ENCODE measurements at regions not wholly inside any gene's neighbourhood (a gene's known extent, or its start where the extent isn't known, plus 50 kb on each side); places are given as distances from the start of the nearest gene placed in this dataset.

DNA sequence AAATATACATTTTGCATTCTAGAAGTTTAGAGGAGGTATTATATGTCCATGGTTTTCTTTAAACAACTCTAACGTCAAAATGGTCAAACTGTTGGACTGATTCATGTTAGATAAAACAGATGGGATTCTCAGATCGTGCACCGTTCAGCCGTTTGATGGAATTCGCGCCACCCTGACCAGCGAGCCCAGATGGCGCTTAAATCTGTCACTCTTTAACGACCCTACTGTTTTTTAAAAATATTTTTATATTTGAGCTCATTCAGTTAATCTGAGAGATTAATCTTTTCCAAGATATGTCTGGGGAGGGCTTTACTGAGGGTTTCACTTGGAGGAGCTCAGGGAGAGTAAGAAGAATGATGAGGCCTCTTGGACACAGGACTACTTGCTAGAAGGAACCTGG, 164.4 kb downstream of the TM9SF2 start:
- Histone ChIP-seq H2AFZ (ENCODE audit: low read length) (no peak overlapping the region), H4K5ac (ENCODE audit: insufficient read length, low read depth, low read length) (no peak overlapping the region), H3K18ac (ENCODE audit: extremely low read depth, low read length) (peak overlapping the region; percentile 56), H3K27ac (ENCODE audit: low read depth, low read length) (no peak overlapping the region), H2BK20ac (ENCODE audit: low read length) (peak overlapping the region; percentile 76; the same call in 1 of the 2 replicates), H3K27me3 (replicated peaks in 1 of 4; ENCODE audit: control insufficient read depth in 3 of 4, extremely low read depth in 1 of 4, insufficient read depth in 3 of 4, low read length in 3 of 4) (no peaks in the 10 kb centered on the region), H3K56ac (replicated peaks; ENCODE audit: insufficient read length, low read depth, low read length) (no peak overlapping the region), H3K23ac (ENCODE audit: insufficient read length) (no peak overlapping the region), H2BK120ac (replicated peaks; ENCODE audit: low read depth, low read length) (no peak overlapping the region), H4K91ac (replicated peaks; ENCODE audit: insufficient read length, low read length) (peak overlapping the region; percentile 45), H3K36me3 (ENCODE audit: control insufficient read depth in 2 of 4, insufficient read depth in 4 of 4, low read length in 3 of 4) (no peaks in the 10 kb centered on the region), H4K20me1 (replicated peaks in 1 of 2; ENCODE audit: control insufficient read depth in 1 of 2, insufficient read depth in 2 of 2, low read length in 2 of 2) (no peaks in the 10 kb centered on the region), H3K4ac (replicated peaks; ENCODE audit: insufficient read length, low read depth, low read length) (peak overlapping the region; percentile 17), H3K4me3 (ENCODE audit: extremely low read depth in 1 of 4, insufficient read depth in 2 of 4, low read depth in 3 of 4, low read length in 4 of 4) (no peak overlapping the region), H2BK5ac (ENCODE audit: low read depth, low read length) (0 out of 2 replicates have a peak overlapping the region, but pooled peaks have one; percentile 45), H3K23me2 (ENCODE audit: low read depth, low read length) (no peaks in the 10 kb centered on the region), H2BK12ac (ENCODE audit: low read depth, low read length) (0 out of 2 replicates have a peak overlapping the region, but pooled peaks have one; percentile 91), H2AK5ac (ENCODE audit: low read depth, low read length) (no peak overlapping the region), H3K9ac (replicated peaks in 1 of 4; ENCODE audit: extremely low read depth in 1 of 4, low read depth in 3 of 4, low read length in 3 of 4) (no peak overlapping the region), H2BK15ac (ENCODE audit: low read length) (peak overlapping the region; percentile 94), H3K79me2 (ENCODE audit: control insufficient read depth in 1 of 2, insufficient read depth in 2 of 2, low read length in 2 of 2) (peaks cover 0 to 6% of the 10 kb centered on the region in 2 experiments; a peak in 1 of 4 replicates), H3K4me2 (ENCODE audit: insufficient read depth in 1 of 2, low read depth in 2 of 2, low read length in 2 of 2) (no peak overlapping the region), H3K79me1 (ENCODE audit: low read depth, low read length) (no peaks in the 10 kb centered on the region), H3K4me1 (replicated peaks in 1 of 4; ENCODE audit: control insufficient read depth in 3 of 4, insufficient read depth in 4 of 4, low read length in 3 of 4) (peaks cover 4 to 15% (median 11%) of the 10 kb centered on the region in 4 experiments), H3K9me3 (ENCODE audit: insufficient read depth in 2 of 2, low read depth in 1 of 2, low read length in 1 of 2) (no peaks in the 10 kb centered on the region), H3K14ac (ENCODE audit: insufficient read length) (no peak overlapping the region), H4K8ac (ENCODE audit: extremely low read depth, insufficient read depth, low read length) (no peak overlapping the region)
- ChIA-PET CTCF (ENCODE audit: partially characterized antibody) (interaction anchor here (0.6 to 0.9 kb wide), 4 partner anchors 9 to 482 kb away, joined by 3 read pairs; no protein-coding TSS in a partner anchor), POLR2A (ENCODE audit: partially characterized antibody) (interaction anchor here (0.6 to 2.3 kb wide), 7 partner anchors 11 to 857 kb away, joined by 3 to 13 read pairs (median 5); no protein-coding TSS in a partner anchor)
- FAIRE-seq (no peak), DNase-seq (ENCODE audit: low read depth in 1 of 2, low spot score in 2 of 2) (no peak)
- no peak for TF ChIP-seq RXRA (IDR thresholded peaks at IDR 0.05; ENCODE audit: insufficient read depth, low read depth, low read length)
- 95% methylated on average over 9 of the region's 9 CpGs; no CpG with 5 or more reads in 1 of the 2 experiments for WGBS, 2 experiments (ENCODE audit: extremely low coverage in 1 of 2, insufficient coverage in 1 of 2, insufficient read length in 1 of 2, insufficient replicate concordance in 2 of 2, low coverage in 1 of 2, low lambda C conversion rate in 2 of 2, missing lambda C conversion rate in 1 of 2)

Measured in H1 (cell line).